Endothelial cell of umbilical vein (primary cell): ENCODE measurements at regions not wholly inside any gene's neighbourhood (a gene's known extent, or its start where the extent isn't known, plus 50 kb on each side); places are given as distances from the start of the nearest gene placed in this dataset.

Experiments
- BruUV-seq: library from RNA; stranded (reverse); fragments of 400-500 nt; replicated peaks from 2 replicates; lab custom pipeline; 2021; lab: Mats Ljungman, UMichigan
- CTCF ChIA-PET: fragments of 300-600, 350-600 bp; sonication (Branson Sonifier 250); formaldehyde crosslinking; loops from one replicate; lab custom pipeline; 2021; ENCODE audit warnings: antibody characterized with exemption, inconsistent platforms; lab: Charles Lee
- POLR2A ChIA-PET: fragments of 300-600, 350-600 bp; sonication (Branson Sonifier 250); formaldehyde crosslinking; loops from one replicate; lab custom pipeline; 2021; ENCODE audit warnings: antibody characterized with exemption, inconsistent platforms; lab: Charles Lee
- DNase-seq: peaks from one replicate; pipeline ENCODE4 v3.0.0-alpha.2; 2011; ENCODE audit warnings: low read depth, low spot score
- FAIRE-seq: peaks from 2 replicates; lab custom pipeline; 2011; peaks lifted over from hg19 to GRCh38; lab: Jason Lieb, UNC
- H2AFZ ChIP-seq: 2 replicates; pipeline ENCODE4 v1.6.0; 2012; ENCODE audit warnings: low read depth, low read length, control low read depth, inconsistent platforms
- H3K27ac ChIP-seq: 2 replicates; pipeline ENCODE4 v1.5.1; 2011; ENCODE audit warnings: low read depth, mild to moderate bottlenecking, control low read depth, low read length, moderate library complexity; ENCODE audit not compliant: insufficient read depth
- H3K27me3 ChIP-seq, 2 experiments: 2 replicates each; pipeline versions ENCODE4 v1.6.0 to v1.6.1; 2011; ENCODE audit warnings: low read length in 2 of 2, mixed read lengths in 1 of 2; ENCODE audit not compliant: control insufficient read depth in 2 of 2, insufficient read depth in 2 of 2
- H3K36me3 ChIP-seq, 2 experiments: 2 replicates in 1 of 2; 3 replicates in 1 of 2; pipeline ENCODE4 v1.5.1; 2011; ENCODE audit warnings: low read length in 2 of 2, mild to moderate bottlenecking in 1 of 2, moderate library complexity in 1 of 2; ENCODE audit not compliant: control insufficient read depth in 2 of 2, insufficient read depth in 2 of 2; ENCODE audit errors: extremely low read depth in 1 of 2
- H3K4me1 ChIP-seq: 3 replicates; pipeline ENCODE4 v1.5.1; 2011; ENCODE audit warnings: mild to moderate bottlenecking, low read length; ENCODE audit not compliant: control insufficient read depth, insufficient read depth; ENCODE audit errors: extremely low read depth
- H3K4me2 ChIP-seq: 2 replicates; pipeline ENCODE4 v1.6.1; 2011; ENCODE audit warnings: low read length, control low read depth, mixed read lengths; ENCODE audit not compliant: insufficient read depth
- H3K4me3 ChIP-seq, 3 experiments: fragments of 200-600 bp in 1 of 3; sonication (generic), shearing (Covaris generic) in 1 of 3; replicated peaks in 1 of 3; 2 replicates each; pipeline ENCODE4 v1.5.1; 2011 to 2016; ENCODE audit warnings: control low read depth in 3 of 3, low read length in 3 of 3, mild to moderate bottlenecking in 2 of 3, inconsistent platforms in 1 of 3, low read depth in 1 of 3, moderate library complexity in 1 of 3; ENCODE audit not compliant: insufficient read depth in 1 of 3
- H3K79me2 ChIP-seq: 2 replicates; pipeline ENCODE4 v1.6.0; 2012; ENCODE audit warnings: low read length, inconsistent platforms; ENCODE audit not compliant: control insufficient read depth, insufficient read depth
- H3K9ac ChIP-seq: replicated peaks from 2 replicates; pipeline ENCODE3; 2011; ENCODE audit warnings: low read length, control low read depth; ENCODE audit not compliant: insufficient read depth; ENCODE audit errors: extremely low read depth
- H3K9me1 ChIP-seq: replicated peaks from 3 replicates; pipeline ENCODE4 v1.6.0; 2011; ENCODE audit warnings: mild to moderate bottlenecking, low read length; ENCODE audit not compliant: control insufficient read depth, insufficient read depth; ENCODE audit errors: extremely low read depth
- H3K9me3 ChIP-seq: replicated peaks from 2 replicates; pipeline ENCODE4 v1.5.1; 2012; ENCODE audit warnings: low read length, inconsistent platforms; ENCODE audit not compliant: control insufficient read depth, insufficient read depth
- H4K20me1 ChIP-seq: replicated peaks from 2 replicates; pipeline ENCODE3; 2011; ENCODE audit warnings: mild to moderate bottlenecking, low read length; ENCODE audit not compliant: control insufficient read depth, insufficient read depth; ENCODE audit errors: extremely low read depth
- EZH2 ChIP-seq: IDR thresholded peaks from 2 replicates; pipeline ENCODE4 v1.6.1; 2012; ENCODE audit warnings: borderline replicate concordance, low read depth, mild to moderate bottlenecking, moderate library complexity, low read length, inconsistent platforms; ENCODE audit not compliant: severe bottlenecking
- FOS ChIP-seq: IDR thresholded peaks from 2 replicates; pipeline ENCODE4 v1.6.1; 2011; ENCODE audit warnings: mild to moderate bottlenecking, low read length, moderate library complexity, borderline replicate concordance; ENCODE audit not compliant: insufficient read depth
- GATA2 ChIP-seq: IDR thresholded peaks from 2 replicates; pipeline ENCODE4 v1.7.0; 2011; ENCODE audit warnings: low read depth, mild to moderate bottlenecking, moderate library complexity, mixed read lengths, low read length; ENCODE audit not compliant: insufficient read length, insufficient read depth
- JUN ChIP-seq: IDR thresholded peaks from 2 replicates; pipeline ENCODE4 v1.6.1; 2011; ENCODE audit warnings: borderline replicate concordance, low read depth; ENCODE audit not compliant: insufficient read length, insufficient read depth
- MAX ChIP-seq: IDR thresholded peaks from 2 replicates; pipeline ENCODE4 v1.6.1; 2011; ENCODE audit not compliant: insufficient read depth, insufficient read length
- MYC ChIP-seq: IDR thresholded peaks from one replicate; pipeline ENCODE4 v1.6.1; 2011; ENCODE audit warnings: mild to moderate bottlenecking, low read depth, low read length
- POLR2AphosphoS5 ChIP-seq: IDR thresholded peaks from 2 replicates; pipeline ENCODE4 v1.6.1; 2012; ENCODE audit warnings: low read depth, mild to moderate bottlenecking, control low read depth, low read length, moderate library complexity; ENCODE audit not compliant: insufficient read depth
- dilution Hi-C: fragments of 300-500 bp; cut with MboI; formaldehyde crosslinking; loops from one replicate; pipeline ENCODE4 v1.15.0; 2019; ENCODE audit warnings: low sequenced_read_pairs; ENCODE audit not compliant: extremely low pct_ligation_motif_present
- intact Hi-C: fragments of 100-400 bp; cut with micrococcal nuclease; formaldehyde crosslinking; loops from one replicate; pipeline ENCODE4 v1.10.0; 2022
- TF ChIP-seq, protein P1 (sequence below), 2 donors: IDR thresholded peaks; 1 replicate in 1 of 2; 2 replicates in 1 of 2; pipeline ENCODE4 v1.5.1; 2011; ENCODE audit warnings: low read length in 2 of 2, mild to moderate bottlenecking in 2 of 2, moderate library complexity in 2 of 2, control low read depth in 1 of 2, inconsistent platforms in 1 of 2, low read depth in 1 of 2; ENCODE audit not compliant: insufficient read depth in 1 of 2; ENCODE audit errors: extremely low read depth in 1 of 2

- TF ChIP-seq FOS: no peak
- no peak for TF ChIP-seq POLR2AphosphoS5
- TF ChIP-seq MAX: no peak
- TF ChIP-seq EZH2: no peak
- TF ChIP-seq JUN: no peak
- no TSS peak for BruUV-seq
- Histone ChIP-seq H3K9me3 (no peaks in the 10 kb centered on the region), H3K27me3 (no peaks in the 10 kb centered on the region), H2AFZ (no peak overlapping the region), H3K27ac (no peak overlapping the region), H3K4me1 (no peaks in the 10 kb centered on the region), H3K79me2 (no peaks in the 10 kb centered on the region), H3K4me2 (no peak overlapping the region), H4K20me1 (no peaks in the 10 kb centered on the region), H3K9me1 (no peaks in the 10 kb centered on the region), H3K4me3 (no peak overlapping the region), H3K36me3 (no peaks in the 10 kb centered on the region), H3K9ac (no peak overlapping the region)
- ChIA-PET CTCF (no interaction called here), POLR2A (no interaction called here)
- intact Hi-C loops: no loop called here
- FAIRE-seq (no peak), DNase-seq (no peak)
- dilution Hi-C loops: no loop called here
These were observed 176.4 kb downstream of the TFAP2B start for GRCh38 chr6:50995036-50995435.

DNA sequence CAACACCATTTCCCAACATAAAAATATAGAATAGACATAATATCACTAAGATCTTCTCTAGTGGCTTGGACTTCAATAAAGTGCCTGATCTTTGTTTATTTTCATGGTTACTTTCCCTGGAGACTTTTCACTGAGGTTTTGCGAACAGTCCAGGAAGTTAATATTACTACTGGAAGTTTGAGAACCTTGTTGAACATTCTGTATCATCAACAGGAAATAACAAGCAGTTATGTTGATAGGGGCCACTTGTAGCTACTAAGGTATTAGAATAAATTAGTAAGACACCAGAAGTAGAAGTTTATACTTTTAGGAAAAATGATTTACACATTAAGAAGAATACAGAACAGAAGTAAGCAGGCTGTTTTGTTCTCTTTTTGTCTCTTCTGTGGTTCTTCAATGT, 180.2 kb downstream of the TFAP2B start:
- Histone ChIP-seq H3K9me1 (no peaks in the 10 kb centered on the region), H2AFZ (no peak overlapping the region), H3K4me2 (no peak overlapping the region), H3K9ac (no peak overlapping the region), H3K4me1 (no peaks in the 10 kb centered on the region), H3K4me3 (no peak overlapping the region), H4K20me1 (no peaks in the 10 kb centered on the region), H3K9me3 (no peaks in the 10 kb centered on the region), H3K27ac (no peak overlapping the region), H3K27me3 (no peaks in the 10 kb centered on the region), H3K79me2 (no peaks in the 10 kb centered on the region), H3K36me3 (no peaks in the 10 kb centered on the region)
- ChIA-PET CTCF (no interaction called here), POLR2A (no interaction called here)
- intact Hi-C loops: no loop called here
- FAIRE-seq (no peak), DNase-seq (no peak)
- TF ChIP-seq MYC: no peak
- no peak for TF ChIP-seq GATA2
- TF ChIP-seq POLR2AphosphoS5: no peak
- TF ChIP-seq, protein P1, sequence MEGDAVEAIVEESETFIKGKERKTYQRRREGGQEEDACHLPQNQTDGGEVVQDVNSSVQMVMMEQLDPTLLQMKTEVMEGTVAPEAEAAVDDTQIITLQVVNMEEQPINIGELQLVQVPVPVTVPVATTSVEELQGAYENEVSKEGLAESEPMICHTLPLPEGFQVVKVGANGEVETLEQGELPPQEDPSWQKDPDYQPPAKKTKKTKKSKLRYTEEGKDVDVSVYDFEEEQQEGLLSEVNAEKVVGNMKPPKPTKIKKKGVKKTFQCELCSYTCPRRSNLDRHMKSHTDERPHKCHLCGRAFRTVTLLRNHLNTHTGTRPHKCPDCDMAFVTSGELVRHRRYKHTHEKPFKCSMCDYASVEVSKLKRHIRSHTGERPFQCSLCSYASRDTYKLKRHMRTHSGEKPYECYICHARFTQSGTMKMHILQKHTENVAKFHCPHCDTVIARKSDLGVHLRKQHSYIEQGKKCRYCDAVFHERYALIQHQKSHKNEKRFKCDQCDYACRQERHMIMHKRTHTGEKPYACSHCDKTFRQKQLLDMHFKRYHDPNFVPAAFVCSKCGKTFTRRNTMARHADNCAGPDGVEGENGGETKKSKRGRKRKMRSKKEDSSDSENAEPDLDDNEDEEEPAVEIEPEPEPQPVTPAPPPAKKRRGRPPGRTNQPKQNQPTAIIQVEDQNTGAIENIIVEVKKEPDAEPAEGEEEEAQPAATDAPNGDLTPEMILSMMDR (IDR thresholded peaks at IDR 0.05; ENCODE audit: extremely low read depth in 1 of 2, insufficient read depth in 1 of 2, low read depth in 1 of 2, low read length in 2 of 2): no peak
- BruUV-seq: no TSS peak
- dilution Hi-C loops: no loop called here
